ENCODE measurements at regions not wholly inside any gene's neighbourhood (a gene's known extent, or its start where the extent isn't known, plus 50 kb on each side); places are given as distances from the start of the nearest gene placed in this dataset.

DNA sequence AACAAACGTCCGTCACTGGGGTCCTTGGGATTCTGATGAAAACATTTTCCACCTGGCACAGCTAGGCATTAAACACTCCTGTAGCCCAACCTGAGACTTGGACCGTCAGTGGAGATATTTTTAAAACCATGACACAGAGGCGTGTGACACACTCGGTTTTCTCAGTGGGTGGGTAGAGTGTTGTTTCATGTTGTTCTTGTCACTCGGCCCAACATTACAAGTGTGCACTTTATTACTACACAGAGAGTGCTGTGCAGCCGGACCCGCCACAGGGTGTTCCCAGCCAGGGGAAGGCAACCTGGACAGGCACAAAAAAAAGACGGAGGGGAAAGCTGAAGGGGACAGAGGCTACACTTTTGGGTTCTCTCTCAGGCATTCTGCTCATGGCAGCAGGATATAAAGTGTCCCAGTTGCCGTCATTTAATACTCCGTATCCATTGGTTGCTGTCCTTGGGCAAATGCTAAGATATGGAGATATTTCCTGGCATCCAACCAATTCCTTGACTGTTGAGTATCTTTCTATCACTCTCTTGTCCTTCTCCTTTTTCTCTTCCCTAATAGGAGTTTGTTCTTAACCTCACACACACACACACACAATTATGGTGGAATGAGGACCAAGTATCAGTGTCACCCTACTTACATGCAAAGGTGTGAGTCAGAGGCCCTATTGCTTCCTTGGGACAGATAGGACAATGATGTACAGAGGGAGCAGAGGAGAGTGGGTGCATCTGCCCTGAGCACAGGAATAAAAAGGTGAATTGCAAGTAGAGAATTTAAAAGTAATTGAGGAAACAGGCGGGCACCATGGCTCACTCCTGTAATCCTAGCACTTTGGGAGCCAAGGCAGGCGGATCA is 154.1 kb upstream of the SOX9 start:
- DNase-seq, result no peak

DNA sequence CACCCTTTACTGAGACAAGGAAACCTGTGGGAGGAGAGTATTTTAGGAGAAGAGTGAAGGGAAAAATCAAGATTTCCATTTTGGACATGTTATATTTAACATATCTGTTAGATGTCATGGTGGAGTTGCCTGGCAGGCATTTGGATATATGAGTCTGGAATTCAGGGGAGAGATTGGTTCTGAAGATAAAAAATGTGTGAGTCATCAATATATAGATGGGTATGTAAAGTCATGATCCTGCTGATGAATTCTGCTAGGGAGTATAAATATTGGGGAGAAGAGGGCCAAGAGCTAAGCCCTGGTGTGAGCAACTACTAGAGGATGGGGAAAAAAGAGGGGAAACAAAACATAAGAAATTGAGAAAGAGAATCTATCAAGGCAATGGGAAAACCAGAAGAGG is 151.3 kb upstream of the SOX9 start:
- DNase-seq, result no peak

DNA sequence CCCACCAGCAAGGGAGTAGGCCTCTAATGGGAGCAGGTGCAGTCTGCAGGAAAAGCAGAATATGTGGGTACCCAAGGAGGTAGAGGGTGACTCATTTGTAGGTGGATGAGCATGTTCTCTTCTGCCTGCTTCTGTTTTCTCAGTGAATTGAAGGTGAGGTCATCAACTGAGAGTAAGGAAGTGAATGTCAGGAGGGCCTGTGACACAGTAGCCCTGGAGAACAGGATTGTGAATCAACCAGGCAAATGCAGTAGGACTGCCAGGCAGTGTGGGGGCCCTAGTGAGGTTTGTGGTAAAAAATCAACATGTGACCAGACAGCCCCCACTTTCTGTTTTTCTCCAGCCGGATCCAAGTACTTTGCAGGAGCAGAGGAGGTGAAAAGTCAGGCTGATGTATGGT is 150.5 kb upstream of the SOX9 start:
- DNase-seq, result no peak

DNA sequence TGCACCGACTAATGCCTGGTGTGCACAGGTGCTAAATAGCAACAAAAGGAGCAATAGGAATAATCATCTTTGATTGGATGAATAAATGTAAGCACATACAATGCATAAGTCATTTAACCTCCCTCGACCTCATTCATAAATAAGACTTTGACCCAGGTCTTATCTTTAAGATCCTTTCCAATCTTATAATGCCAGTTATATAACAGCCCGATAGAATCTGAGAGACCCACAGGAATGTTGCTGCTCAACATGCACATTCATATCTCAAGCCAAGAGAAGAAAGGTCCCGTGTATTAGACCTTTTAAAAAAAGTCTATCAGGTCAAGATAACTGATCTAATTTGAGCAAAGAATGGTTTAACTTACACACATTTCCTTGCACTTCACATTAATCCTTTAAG is 146.8 kb upstream of the SOX9 start:
- no peak for DNase-seq

DNA sequence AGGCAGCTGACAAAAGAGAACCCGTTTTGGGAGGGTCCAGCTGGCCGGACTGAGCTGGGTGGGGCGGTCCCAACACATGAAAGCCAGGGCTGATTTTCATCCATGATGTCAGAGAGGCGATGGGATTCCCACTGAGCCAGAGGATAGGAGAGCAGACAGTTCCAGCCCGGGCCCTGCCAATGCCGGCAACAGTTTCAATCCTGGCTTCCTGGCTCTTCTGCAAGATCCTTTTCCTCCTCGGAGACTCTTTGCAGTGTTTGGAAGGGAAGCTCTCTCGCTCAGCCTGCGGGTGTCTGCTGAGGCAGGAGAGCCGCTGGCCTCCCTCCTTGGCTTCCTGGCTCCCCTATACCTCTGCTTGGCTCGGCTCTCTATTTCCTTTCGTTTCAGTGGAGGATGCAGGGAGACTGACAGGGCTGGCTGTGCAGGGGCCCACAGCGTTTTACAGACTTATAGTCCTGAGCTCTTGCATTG is 145.5 kb upstream of the SOX9 start:
- no peak for DNase-seq

DNA sequence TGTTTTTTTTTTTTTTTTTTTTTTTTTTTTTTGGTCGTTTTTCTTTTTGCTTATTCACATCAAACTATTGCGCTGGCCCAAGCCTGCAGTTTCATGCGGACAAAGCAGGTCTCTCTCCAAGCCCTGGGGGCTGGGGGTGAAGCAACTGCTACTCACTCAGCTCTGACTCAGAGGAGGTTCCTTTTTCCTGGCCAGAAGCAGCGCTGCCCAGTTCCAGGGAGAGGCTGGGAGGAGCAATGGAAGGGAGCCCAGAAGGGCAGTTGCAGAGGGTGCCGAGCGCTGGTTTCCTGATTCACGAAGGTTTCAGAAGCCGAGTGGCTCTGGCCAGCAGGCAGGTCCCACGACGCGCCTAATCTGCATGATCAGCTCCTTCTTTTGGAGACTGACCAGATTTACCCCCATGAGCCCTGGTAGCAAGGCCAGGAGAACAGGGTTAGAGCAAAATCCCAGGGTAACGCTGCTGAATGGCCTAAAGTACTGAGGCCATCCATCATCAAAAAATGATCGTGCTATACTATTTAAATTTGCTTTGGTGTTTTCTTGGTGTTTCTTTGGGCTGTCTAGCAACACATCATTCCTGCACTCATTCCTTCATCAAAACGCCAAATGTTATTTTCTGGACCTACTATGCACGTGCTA is 144.7 kb upstream of the SOX9 start:
- DNase-seq, result no peak

DNA sequence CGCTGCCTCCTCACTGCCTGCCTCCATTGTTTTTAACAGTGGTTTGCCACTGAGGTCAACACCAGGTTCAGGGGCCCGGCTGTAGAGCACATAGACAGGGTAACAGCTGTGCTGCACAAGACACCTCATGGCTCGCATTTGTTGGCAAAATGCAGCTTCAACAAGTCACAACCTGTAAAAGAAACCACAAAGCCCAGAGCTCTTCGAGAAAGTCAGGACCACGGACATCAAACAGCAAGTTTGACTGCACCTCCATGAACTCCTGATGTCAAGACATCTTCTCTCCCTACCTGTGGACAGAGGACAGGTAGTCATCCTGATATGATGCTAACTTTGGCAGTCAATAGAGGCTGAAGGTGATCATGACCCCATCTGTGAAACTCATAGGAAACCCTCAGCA is 142.4 kb upstream of the SOX9 start:
- no peak for DNase-seq

DNA sequence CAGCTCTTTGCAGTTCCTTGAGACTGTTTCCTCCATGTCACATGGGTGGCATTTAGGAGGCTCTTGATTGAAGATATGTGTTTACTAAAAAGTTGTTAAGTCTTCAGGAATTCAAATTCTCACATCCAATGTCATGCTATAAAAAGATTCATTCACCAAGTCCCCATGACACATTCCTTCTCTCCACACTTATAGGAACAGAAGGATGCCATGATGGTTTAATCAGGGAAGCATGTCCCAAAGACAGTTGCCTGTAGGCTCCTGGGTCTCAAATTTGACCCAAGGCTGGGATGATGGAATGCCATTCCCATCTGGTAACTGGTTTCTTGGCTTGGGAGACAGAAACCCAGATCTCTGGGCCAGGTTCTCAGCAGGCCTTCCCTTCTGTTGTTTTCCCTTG is 140.6 kb upstream of the SOX9 start:
- no peak for DNase-seq

DNA sequence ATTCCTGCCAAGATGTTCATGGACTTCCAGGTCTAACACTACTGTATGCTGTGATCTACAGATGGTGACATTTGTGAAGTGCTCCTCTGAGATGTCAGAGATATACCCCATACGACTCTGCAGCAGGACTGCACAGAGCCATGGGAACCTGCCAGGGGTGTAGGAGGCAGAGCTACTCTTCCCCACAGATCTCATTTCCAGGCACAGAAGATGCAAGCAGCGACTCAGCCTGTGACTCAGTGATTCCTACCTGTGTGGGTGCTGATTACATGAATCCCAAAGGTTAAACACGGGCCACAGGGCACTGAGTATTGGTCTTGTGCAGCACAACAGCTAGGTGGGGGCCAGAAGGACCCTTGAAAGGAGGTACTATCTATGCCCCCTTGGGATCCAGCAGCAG is 137.0 kb upstream of the SOX9 start:
- peak in 1 of 2 donors; percentile 3 for DNase-seq

DNA sequence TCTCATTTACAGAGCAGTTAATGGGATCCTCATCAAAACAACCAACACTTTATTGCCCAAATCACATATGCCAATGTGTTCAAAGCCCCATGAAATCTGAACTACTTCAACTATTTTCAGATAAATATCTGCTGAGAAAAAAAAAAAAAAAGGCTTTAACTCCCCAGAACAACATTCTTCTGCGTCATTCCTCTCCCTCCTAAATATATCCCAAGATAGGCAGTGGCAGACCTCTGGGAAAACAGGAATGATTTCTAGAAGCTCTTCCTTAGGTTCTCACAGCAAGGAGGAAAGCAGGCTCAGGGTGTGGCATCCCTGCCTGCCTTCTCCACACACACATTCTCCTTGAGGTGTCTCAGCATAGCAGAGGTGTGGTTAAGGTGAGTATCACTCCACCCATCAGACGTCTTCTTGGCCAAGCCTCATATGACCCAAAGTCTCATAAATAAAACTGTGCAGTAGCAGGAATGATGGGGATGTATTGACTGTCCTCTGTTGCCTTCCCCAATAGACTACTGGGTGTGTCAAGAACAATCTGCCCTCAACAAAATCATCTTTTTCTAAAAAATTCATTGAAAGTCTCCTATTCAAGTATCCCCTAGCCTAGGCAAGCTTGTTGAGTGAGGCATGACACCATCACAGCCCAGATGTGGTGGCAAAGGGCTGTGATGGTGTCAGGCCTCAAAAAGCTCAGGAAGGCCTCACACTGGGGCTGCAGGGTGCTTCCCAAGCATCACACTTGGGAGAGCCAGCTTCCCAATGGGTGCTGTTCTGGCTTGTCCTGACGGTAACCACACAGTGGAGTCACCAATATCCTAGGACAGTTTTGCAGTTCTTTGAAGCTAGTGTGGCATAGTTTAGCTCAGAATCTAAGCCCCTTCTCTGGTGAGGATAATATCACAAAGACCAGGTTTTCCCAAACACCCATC is 135.4 kb upstream of the SOX9 start:
- no peak for DNase-seq

DNA sequence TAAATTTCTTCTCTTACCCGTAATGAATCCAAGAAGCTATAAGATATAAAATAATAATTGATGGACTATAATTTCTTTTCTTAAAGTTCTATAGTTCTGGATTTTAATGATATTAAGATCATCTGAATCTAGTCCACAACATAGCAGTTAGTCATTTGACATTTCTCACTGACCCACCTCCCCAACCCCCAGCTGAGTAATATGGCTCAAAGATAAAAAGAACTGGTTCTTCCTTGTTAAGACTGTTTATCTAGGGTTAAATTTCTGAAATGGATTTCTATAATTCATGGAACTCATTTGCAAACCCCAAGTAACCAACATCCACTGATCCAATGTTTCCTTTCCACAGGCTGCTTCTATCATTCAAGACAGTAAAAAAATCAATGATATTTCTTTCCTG is 133.9 kb upstream of the SOX9 start:
- no peak for DNase-seq

DNA sequence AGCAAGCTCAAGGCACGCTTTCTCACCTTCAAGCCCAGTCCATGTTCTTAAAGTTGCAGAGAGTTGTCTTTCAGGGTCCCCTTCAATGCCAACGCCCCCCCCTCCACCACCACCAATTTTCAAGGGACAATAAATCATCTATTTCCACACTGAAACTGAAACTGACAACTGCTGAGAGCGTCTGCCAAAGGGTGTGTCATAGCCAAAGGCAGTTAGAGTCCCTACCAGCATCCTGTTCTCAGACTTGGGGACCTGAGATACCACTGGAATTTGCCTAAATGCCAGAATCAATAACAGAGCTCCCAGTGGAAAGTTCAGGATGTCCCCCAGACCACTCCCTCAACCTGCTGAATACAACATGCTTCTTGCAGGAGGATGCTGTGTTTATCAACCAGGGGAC is 133.2 kb upstream of the SOX9 start:
- no peak for DNase-seq

DNA sequence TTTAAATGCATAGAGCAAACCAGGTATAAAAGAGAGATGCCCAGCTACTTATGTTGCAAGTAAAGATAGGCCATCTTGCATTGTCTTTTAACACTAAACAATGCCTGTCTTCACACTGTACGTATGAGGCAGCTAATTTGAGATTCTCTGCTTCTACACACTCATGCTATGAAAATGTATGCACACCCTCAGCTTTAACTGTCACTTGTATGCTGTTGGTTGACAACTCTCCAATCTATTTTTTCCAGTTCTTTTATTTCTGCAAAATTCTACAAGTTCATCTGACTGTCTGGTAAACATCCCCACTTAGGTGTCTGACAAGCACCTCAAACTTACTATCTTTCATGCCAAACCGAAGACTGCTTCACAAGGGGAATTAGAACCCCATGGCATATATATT is 131.7 kb upstream of the SOX9 start:
- DNase-seq, result no peak

DNA sequence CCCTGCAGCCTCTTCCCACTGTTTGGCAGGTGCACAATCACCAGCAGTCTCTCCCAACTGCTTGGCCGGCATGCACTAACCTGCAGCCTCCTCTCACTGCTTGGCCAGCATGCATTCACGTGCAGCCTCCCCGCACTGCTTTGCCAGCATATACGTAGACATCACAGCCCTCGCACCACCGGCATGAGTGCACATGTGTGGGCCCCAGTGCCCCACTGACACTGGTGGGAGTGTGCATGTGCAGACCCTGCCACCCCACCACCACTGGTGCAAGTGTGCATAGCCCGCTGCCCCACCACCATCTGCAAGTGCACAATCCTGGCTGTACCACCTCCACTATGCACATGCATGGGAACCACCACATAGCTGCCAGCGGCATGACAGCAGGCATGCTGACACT is 127.5 kb upstream of the SOX9 start:
- DNase-seq, result no peak

DNA sequence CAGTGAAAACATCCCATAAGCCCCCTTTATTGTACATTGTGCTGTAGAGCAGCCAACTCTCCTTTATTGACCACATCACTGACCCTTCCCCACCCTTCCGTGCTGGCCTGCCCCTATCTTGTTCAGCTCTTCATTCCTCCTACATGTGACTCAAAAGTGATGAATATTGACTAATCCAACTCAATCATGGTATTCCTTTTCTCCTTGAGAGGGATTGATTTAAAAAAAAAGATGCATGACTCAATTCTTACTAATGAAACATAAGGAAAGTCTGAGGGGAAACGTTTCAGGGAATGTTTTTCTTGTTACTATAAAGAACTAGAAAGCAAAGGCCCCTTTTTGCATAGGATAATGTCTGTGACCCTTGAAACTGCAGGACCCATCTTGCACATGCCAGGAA is 125.2 kb upstream of the SOX9 start:
- no peak for DNase-seq

DNA sequence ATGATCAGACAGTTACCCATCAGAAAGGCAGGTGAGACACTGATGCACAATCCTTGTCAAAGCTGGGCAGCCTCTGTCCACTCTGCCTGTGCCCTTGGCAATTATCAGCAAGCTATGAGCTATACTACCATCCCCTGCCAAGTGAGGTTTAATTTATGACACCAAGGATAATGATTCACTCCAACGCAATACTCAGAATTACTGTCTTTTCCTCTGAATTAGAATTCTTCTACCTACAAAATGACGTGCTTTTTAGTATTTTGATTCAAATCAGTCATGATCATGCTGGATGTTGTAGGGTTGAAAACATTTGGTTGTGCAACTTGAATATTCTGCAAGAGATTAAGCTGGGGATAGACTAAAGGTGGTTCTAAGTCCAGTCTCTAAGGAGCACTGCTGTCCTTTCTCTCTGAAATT is 116.8 kb upstream of the SOX9 start:
- DNase-seq, result no peak

DNA sequence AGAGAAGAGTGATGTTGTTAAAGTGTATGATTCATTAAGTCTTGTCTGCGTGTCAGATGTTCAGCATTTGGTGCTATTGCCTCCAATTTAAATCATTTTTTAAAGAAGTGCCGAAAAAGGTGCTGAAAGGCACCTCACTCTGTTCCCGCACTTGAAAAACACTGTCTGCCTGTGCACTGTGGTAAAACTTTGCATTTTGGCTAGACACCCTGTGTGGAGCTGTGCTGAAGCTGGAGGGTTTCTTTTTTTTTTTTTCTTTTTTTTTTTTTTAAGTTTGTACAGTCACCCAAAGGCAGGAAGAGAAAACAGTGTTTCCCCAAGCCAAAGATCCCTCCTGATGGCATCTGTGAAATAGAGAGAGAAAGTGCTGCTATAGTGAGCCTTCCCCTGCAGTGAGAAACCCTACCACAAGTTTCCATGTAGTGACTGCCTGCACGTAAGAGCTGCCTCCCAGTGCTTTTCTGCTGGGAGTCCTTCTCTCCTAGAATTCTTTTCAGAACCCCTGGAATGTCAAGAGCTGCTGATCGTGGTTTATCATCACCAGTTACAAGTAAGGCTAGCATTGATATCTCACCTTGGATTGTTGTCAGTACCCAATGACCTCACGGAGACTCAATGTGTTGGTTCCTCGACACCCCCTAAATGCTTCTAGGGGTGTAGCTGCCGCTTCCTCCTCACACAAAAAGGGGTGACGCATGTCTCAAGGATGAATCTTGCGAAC is 116.0 kb upstream of the SOX9 start:
- no peak for DNase-seq

DNA sequence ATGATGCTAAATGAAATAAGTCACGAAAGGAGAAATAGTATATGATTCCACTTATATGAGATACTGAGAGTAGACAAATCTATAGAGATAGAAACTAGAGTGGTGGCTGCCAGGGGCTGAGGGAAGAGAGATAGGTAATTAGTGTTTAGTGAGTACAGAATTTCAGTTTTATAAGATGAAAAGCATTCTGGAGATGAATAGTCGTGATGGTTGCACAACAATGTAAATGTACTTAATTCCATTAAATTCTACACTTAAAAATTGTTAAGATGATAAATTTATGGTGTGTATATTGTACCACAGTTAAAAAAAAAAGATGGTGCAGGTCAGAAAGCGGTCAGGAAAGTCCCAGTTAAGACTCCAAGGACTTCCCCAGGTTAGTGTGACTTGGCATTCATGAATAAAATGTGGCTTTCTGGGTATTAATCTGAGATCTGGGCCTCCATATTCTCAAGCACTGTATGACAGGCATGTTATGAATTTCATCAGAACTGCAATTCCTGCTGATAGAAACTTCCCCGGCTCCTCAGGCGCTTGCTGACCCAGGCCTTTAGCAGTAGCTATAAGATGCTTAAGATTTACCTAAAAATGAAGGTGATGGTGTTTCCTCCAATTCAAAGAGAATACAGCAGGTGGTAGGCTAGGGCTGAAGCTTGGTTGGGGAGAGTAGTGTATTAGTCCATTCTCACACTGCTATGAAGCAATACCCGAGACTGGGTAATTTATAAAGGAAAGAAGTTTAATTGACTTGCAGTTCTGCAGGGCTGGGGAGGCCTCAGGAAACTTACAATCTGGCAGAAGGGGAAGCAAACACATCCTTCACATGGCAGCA is 115.3 kb upstream of the SOX9 start:
- DNase-seq, result no peak

DNA sequence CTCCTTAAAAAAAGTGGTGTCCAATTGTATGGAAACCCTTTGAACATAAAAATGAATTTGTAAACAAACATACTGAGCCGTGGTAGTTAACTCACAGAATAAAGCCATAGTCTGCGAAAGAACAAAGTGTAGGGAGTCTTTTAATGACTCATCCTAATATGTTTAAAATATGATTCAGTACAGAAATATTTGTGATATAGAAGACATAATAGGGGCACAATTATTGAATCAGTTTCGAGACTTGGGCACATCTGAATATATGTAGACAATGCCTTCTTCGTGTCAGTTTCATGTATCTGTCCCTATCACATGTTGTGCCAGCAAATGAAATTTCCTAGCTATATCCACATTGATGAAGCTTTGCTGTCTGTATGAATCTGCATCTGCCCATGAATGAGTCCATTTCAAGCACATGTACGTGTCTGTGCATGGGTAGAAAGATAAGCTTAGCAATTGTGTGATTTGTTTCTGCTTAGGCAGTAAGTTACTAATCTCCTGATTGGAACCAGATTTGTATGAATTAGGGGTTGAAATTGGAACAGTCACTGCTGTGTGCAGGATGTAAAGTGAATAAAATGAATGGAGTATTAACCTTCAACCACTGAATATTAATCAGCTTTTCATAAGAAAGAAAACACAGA is 112.5 kb upstream of the SOX9 start:
- DNase-seq, result no peak

DNA sequence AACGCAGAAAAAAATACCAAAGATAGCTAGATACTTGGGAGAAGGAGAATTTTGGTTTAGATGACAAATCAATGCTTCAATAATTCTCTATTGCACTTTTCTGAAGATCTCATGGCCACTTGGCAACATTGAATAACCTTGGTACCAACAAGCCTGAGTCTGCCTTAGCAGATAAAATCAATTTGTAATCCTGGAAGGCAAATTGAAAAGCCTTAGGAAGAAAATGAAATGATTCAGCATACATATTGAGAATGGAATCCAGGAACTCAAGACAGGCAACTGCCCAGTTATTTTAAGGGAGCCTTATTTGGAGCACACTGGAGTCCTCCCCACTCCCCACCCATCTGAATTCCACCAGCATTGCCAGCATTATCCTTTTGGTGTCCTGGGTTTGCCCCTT is 109.3 kb upstream of the SOX9 start:
- no peak for DNase-seq

DNA sequence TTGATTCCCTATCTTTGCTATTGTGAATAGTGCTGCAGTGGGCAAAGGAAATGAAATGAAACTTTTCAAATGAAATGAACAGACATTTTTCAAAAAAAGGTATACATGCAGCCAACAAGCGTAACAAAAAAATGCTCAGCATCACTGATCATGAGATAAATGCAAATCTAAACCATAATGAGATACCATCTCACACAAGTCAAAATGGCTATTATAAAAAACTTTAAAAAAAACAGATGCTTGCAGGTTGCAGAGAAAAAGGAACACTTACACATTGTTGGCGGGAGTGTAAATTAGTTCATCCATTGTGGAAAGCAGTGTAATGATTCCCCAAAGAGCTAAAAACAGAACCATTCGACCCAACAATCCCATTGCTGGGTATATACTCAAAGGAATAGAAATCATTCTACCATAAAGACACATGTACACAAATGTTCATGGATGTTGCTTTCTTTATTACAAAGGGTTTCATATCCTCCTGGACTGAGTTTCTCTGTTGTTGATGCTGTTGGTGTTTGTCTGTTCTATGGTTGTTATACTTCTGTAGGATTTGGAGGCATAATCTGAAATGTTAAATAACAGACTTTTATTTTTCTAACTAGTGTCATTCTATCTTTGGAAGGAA is 99.3 kb upstream of the SOX9 start:
- DNase-seq, result no peak

Measured in stimulated activated CD4-positive, alpha-beta T cell treated with anti-CD3 and anti-CD28 coated beads, Interleukin-2, amount 100 ng/mL, for 48 hours (primary cell).